Right lobe of liver (tissue), 6 donors: ENCODE measurements at regions not wholly inside any gene's neighbourhood (a gene's known extent, or its start where the extent isn't known, plus 50 kb on each side); places are given as distances from the start of the nearest gene placed in this dataset.

Experiments
- ATAC-seq, 4 donors: fragments of 200-7000 bp; cut with Tn5 transposase; one replicate each; pipeline ENCODE4 v1.9.1; 2020; ENCODE audit warnings: mild to moderate bottlenecking in 4 of 4, moderate library complexity in 4 of 4
- DNase-seq, 3 donors: peaks; one replicate each; pipeline ENCODE4 v3.0.0-alpha.2; 2020
- H3K27ac ChIP-seq, 3 donors: fragments of 200-600 bp; one replicate each; pipeline ENCODE4 v1.8.0; 2022
- H3K27me3 ChIP-seq, 2 donors: fragments of 200-600 bp; one replicate each; pipeline ENCODE4 v1.8.0; 2022
- H3K36me3 ChIP-seq, 4 donors: fragments of 200-600 bp; sonication (generic) in 1 of 4; one replicate each; pipeline versions ENCODE4 v1.5.1 to v1.8.0; 2017 to 2022; ENCODE audit warnings: control low read depth in 1 of 4
- H3K4me1 ChIP-seq, 4 donors: fragments of 200-600 bp; sonication (generic) in 1 of 4; one replicate each; pipeline versions ENCODE4 v1.5.1 to v1.8.0; 2017 to 2022; ENCODE audit warnings: control low read depth in 1 of 4
- H3K4me3 ChIP-seq, 3 donors: fragments of 200-600 bp; one replicate each; pipeline ENCODE4 v1.8.0; 2022
- H3K9me3 ChIP-seq, 4 donors: fragments of 200-600 bp; sonication (generic) in 1 of 4; one replicate each; pipeline versions ENCODE4 v1.5.1 to v1.8.0; 2017 to 2022; ENCODE audit warnings: control low read depth in 1 of 4
- CTCF ChIP-seq, 4 donors: fragments of 200-600 bp in 3 of 4; fragments of 450-650 bp in 1 of 4; IDR thresholded peaks; one replicate each; pipeline versions ENCODE4 v1.5.1 to v1.8.0; 2016 to 2022; ENCODE audit warnings: antibody characterized with exemption in 4 of 4, mild to moderate bottlenecking in 2 of 4
- POLR2A ChIP-seq: fragments of 450-650 bp; IDR thresholded peaks from one replicate; pipeline ENCODE4 v1.6.1; 2017; ENCODE audit warnings: antibody characterized with exemption, mild to moderate bottlenecking
- WGBS: methylation state at CpG from one replicate; pipeline ENCODE4 v1.1.6; 2018; ENCODE audit warnings: low coverage, low lambda C conversion rate; ENCODE audit not compliant: insufficient coverage; ENCODE audit errors: missing lambda C conversion rate; 5-methylcytosine and 5-hydroxymethylcytosine counted together
- intact Hi-C, 2 donors: fragments of 100-400 bp; cut with DNase I; formaldehyde crosslinking; loops; one replicate each; pipeline versions ENCODE4 v1.11.2 to v1.14.1; 2022
- donor health status: DM: no; HTN: yes; CAD: no.
- donor health status: DM: no; HTN: no; CAD: no.
- donor health status: DM: no; HTN: no; CAD: no.
- donor health status: DM: no; HTN: yes; CAD: no.
- donor health status: DM: no; HTN: yes; CAD: no.

GRCh38 chr7:156515911-156516790 is 124.4 kb upstream of the RNF32 start:
- Histone ChIP-seq H3K4me1 (peaks cover 0 to 10% (median 5%) of the 10 kb centered on the region in 4 donors), H3K4me3 (peak overlapping the region; percentile 30 to 55 (median 55)), H3K36me3 (no peaks in the 10 kb centered on the region), H3K27me3 (no peaks in the 10 kb centered on the region), H3K27ac (peak overlapping the region; percentile 75 to 96 (median 91)), H3K9me3 (peaks cover 0 to 5% (median 0%) of the 10 kb centered on the region in 4 donors)
- ATAC-seq = peak; percentile 93 to 94 (median 94)
- peak; percentile 44 to 78 (median 70) for DNase-seq
- TF ChIP-seq CTCF (IDR thresholded peaks at IDR 0.05) (peak in 2 of 4 donors; percentile 31 to 42), POLR2A (peak; percentile 80)
- WGBS = 25% methylated on average over 26 of the region's 29 CpGs
- intact Hi-C loops = no loop called here

GRCh38 chr7:156514851-156515250 is 125.7 kb upstream of the RNF32 start:
- no peak overlapping the region for H3K4me3 ChIP-seq
- intact Hi-C loops = no loop called here
- peak overlapping the region in 1 of 3 donors; percentile 91 for H3K27ac ChIP-seq
- H3K4me1 ChIP-seq = peaks cover 0 to 10% (median 5%) of the 10 kb centered on the region in 4 donors
- H3K27me3 ChIP-seq = no peaks in the 10 kb centered on the region
- ATAC-seq (no peak), DNase-seq (no peak)
- no peaks in the 10 kb centered on the region for H3K36me3 ChIP-seq
- no peak for TF ChIP-seq CTCF (IDR thresholded peaks at IDR 0.05)
- peaks cover 0 to 6% (median 0%) of the 10 kb centered on the region in 4 donors for H3K9me3 ChIP-seq
- 98% methylated on average over 7 of the region's 7 CpGs for WGBS

- intact Hi-C loops = no loop called here
- 85% methylated on average over 2 of the region's 2 CpGs for whole genome bisulfite sequencing
- Histone ChIP-seq H3K27me3 (no peaks in the 10 kb centered on the region), H3K4me1 (peaks cover 0 to 10% (median 5%) of the 10 kb centered on the region in 4 donors), H3K27ac (no peak overlapping the region), H3K9me3 (peaks cover 0 to 6% (median 0%) of the 10 kb centered on the region in 4 donors), H3K4me3 (no peak overlapping the region), H3K36me3 (no peaks in the 10 kb centered on the region)
- ATAC-seq = no peak
- TF ChIP-seq POLR2A (no peak), CTCF (IDR thresholded peaks at IDR 0.05) (no peak)
- DNase-seq = no peak
Measured at GRCh38 chr7:156511426-156511825, 129.1 kb upstream of the RNF32 start.

GRCh38 chr7:156510966-156511365 is 129.6 kb upstream of the RNF32 start:
- H3K36me3 ChIP-seq = no peaks in the 10 kb centered on the region
- no peak for ATAC-seq

More at GRCh38 chr7:156510966-156511365, 129.6 kb upstream of the RNF32 start:
- TF ChIP-seq CTCF (IDR thresholded peaks at IDR 0.05) (no peak), POLR2A (no peak)
- DNase-seq = no peak
- peaks cover 0 to 10% (median 4%) of the 10 kb centered on the region in 4 donors for H3K4me1 ChIP-seq
- intact Hi-C loops = no loop called here
- H3K9me3 ChIP-seq = peaks cover 0 to 6% (median 0%) of the 10 kb centered on the region in 4 donors
- no peak overlapping the region for H3K27ac ChIP-seq
- no peaks in the 10 kb centered on the region for H3K27me3 ChIP-seq
- no peak overlapping the region for H3K4me3 ChIP-seq
